ENCODE measurements at regions not wholly inside any gene's neighbourhood (a gene's known extent, or its start where the extent isn't known, plus 50 kb on each side); places are given as distances from the start of the nearest gene placed in this dataset.

DNA sequence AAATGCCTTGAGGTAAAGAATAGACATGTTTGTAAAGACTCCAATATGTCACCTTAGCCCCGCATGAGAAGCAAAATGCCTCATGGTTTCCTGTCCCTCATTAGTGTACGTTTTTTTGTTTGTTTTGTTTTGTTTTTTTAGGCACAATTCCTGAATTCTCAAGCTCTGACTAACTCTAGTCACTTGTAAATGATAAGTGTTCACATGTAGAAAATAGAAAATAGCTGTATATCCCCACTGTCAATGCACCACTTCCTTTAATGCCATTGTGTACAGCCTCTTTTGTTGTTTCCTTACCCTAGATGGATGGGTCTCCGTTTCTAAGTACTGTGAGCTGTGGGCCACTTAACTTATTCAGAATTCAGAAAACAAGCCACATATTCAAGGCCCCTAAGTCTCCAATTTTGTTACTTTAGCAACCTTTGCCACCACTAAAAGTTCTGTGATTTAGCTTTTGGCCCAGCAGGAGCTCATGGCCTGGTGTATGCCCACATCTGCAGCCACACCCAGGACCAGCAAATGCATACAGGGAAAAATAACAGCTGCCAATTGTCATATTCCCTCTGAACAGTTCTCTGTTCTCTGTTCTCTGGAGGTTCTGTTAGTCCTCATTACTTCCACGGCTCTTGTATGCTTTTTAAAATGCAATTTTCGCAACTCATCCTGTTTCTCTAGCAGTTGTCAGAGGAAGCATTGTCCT lies 655.5 kb downstream of the GBE1 start:
- DNase-seq (ENCODE audit: low spot score in 2 of 2) = no peak
- Histone ChIP-seq H3K27ac (no peak overlapping the region), H3K27me3 (no peaks in the 10 kb centered on the region), H3K9me3 (no peaks in the 10 kb centered on the region), H3K4me1 (no peaks in the 10 kb centered on the region), H3K36me3 (no peaks in the 10 kb centered on the region), H3K4me3 (no peak overlapping the region)
- TF ChIP-seq EP300 (IDR thresholded peaks at IDR 0.05) = no peak
- TF ChIP-seq POLR2A (IDR thresholded peaks at IDR 0.05) = no peak
- TF ChIP-seq, protein P1, sequence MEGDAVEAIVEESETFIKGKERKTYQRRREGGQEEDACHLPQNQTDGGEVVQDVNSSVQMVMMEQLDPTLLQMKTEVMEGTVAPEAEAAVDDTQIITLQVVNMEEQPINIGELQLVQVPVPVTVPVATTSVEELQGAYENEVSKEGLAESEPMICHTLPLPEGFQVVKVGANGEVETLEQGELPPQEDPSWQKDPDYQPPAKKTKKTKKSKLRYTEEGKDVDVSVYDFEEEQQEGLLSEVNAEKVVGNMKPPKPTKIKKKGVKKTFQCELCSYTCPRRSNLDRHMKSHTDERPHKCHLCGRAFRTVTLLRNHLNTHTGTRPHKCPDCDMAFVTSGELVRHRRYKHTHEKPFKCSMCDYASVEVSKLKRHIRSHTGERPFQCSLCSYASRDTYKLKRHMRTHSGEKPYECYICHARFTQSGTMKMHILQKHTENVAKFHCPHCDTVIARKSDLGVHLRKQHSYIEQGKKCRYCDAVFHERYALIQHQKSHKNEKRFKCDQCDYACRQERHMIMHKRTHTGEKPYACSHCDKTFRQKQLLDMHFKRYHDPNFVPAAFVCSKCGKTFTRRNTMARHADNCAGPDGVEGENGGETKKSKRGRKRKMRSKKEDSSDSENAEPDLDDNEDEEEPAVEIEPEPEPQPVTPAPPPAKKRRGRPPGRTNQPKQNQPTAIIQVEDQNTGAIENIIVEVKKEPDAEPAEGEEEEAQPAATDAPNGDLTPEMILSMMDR (IDR thresholded peaks at IDR 0.05) = no peak
- 34 to 37% methylated on average over 5 of the region's 5 CpGs for WGBS, 2 donors

DNA sequence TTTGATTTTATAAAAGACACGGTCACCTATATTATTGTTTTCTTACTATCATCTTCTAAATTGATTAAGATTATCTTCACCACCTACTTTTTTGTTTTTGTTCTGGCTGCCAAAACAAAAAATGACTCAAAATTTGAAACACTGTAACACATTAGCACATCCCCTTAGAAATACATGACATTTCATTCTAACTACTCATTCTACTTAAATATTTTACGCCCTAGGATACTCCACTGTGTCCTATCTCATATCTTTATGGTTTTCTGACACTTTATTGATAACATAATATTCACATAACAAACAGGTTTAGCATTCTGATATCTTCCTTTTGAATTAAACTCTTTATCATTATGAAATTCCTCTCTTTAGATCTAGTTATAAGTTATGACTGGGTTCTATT lies 656.2 kb downstream of the GBE1 start:
- DNase-seq (ENCODE audit: low spot score in 2 of 2) = no peak
- Histone ChIP-seq H3K27ac (no peak overlapping the region), H3K4me3 (no peak overlapping the region), H3K9me3 (no peaks in the 10 kb centered on the region), H3K27me3 (no peaks in the 10 kb centered on the region), H3K4me1 (no peaks in the 10 kb centered on the region), H3K36me3 (no peaks in the 10 kb centered on the region)
- no peak for TF ChIP-seq POLR2A (IDR thresholded peaks at IDR 0.05)
- TF ChIP-seq, protein P1 (IDR thresholded peaks at IDR 0.05) = no peak
- no peak for TF ChIP-seq EP300 (IDR thresholded peaks at IDR 0.05)
- 79 to 83% methylated on average over 2 of the region's 2 CpGs for WGBS, 2 donors

DNA sequence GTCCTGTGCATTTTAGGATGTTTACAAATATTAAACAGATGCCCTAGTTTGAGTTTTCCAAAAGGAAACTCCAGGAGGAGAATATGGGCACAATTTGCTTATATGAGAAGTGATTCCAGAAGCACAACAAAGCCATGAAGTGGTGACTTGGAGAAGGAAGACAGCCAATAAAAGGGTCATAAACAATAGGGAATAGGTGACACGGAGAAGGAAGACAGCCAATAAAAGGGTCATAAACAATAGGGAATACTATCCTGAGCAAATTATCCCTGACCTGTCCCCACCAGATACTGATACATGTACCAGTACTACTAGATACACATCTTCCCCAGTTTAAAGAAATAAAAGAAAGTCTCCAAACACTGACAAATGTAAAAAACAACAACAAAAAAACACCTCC lies 663.6 kb downstream of the GBE1 start:
- H3K9me3 ChIP-seq = no peaks in the 10 kb centered on the region
- no peaks in the 10 kb centered on the region for H3K4me1 ChIP-seq
- TF ChIP-seq, protein P1 (IDR thresholded peaks at IDR 0.05) = no peak
- TF ChIP-seq EP300 (IDR thresholded peaks at IDR 0.05) (no peak), POLR2A (IDR thresholded peaks at IDR 0.05) (no peak)
- no peak overlapping the region for H3K27ac ChIP-seq
- no peaks in the 10 kb centered on the region for H3K36me3 ChIP-seq
- no peak overlapping the region for H3K4me3 ChIP-seq
- no peaks in the 10 kb centered on the region for H3K27me3 ChIP-seq
- WGBS, 2 donors = 19 to 37% methylated on average over 1 of the region's 1 CpG
- no peak for DNase-seq (ENCODE audit: low spot score in 2 of 2)

DNA sequence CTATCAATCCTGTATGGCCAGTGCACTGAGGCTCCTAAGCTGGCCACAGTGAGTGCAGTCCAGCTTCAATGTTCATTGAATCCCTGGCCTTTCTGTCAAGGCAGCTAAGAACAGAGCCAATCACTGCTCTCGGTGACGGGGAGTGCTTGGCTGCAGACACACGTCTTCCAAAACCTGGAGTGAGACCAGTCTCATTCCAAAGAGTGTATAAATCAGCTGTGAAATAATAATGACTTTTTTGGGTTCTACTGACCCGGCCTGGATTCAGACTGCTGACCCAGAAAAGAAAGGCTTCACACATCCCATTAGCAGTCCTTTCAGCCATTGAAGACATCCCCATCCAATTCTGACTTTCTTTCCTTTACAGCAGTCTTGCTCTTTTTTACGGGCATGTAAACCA lies 665.5 kb downstream of the GBE1 start:
- TF ChIP-seq, protein P1 (IDR thresholded peaks at IDR 0.05) = no peak
- no peak for TF ChIP-seq POLR2A (IDR thresholded peaks at IDR 0.05)
- TF ChIP-seq EP300 (IDR thresholded peaks at IDR 0.05) = no peak
- Histone ChIP-seq H3K27ac (no peak overlapping the region), H3K4me3 (no peak overlapping the region), H3K36me3 (no peaks in the 10 kb centered on the region), H3K27me3 (no peaks in the 10 kb centered on the region), H3K9me3 (no peaks in the 10 kb centered on the region), H3K4me1 (no peaks in the 10 kb centered on the region)
- 39 to 47% methylated on average over 5 of the region's 5 CpGs for WGBS, 2 donors
- no peak for DNase-seq (ENCODE audit: low spot score in 2 of 2)

DNA sequence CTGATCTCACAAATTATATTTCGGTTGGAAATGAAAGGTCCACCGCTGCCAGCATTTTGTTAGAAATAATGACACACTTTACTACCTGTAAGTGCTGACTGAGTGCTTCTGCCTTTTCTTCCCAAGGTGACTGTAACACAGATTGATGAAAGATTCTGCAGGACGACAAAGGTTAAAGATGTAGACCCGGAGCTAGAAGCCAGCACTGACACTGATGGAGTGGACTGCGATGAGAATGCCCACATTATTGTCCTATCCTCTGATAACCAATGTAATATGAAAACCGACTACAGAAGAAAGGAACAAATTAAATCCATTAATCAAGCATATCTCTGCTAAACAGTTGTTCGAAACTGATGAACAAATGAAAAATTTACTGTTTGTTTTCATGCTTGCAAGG lies 666.5 kb downstream of the GBE1 start:
- DNase-seq (ENCODE audit: low spot score in 2 of 2) = no peak
- Histone ChIP-seq H3K27ac (no peak overlapping the region), H3K4me1 (no peaks in the 10 kb centered on the region), H3K36me3 (no peaks in the 10 kb centered on the region), H3K4me3 (no peak overlapping the region), H3K27me3 (no peaks in the 10 kb centered on the region), H3K9me3 (no peaks in the 10 kb centered on the region)
- WGBS, 2 donors = 86 to 90% methylated on average over 7 of the region's 7 CpGs
- TF ChIP-seq EP300 (IDR thresholded peaks at IDR 0.05) (no peak), POLR2A (IDR thresholded peaks at IDR 0.05) (no peak)

Data from tibial nerve (tissue), 4 donors.